T-cell (primary cell): ENCODE measurements at regions not wholly inside any gene's neighbourhood (a gene's known extent, or its start where the extent isn't known, plus 50 kb on each side); places are given as distances from the start of the nearest gene placed in this dataset.
"Not testable (repeated sequence)": the region's sequence is repeated elsewhere in the genome, so short reads cannot be mapped to it uniquely, and the experiment has no call there.

ENCODE experiments used
- ATAC-seq, 4 experiments: fragments of 200-7000 bp in 3 of 4; fragments of 150-1000 bp in 1 of 4; cut with Tn5 transposase; replicated peaks in 1 of 4; 1 replicate in 3 of 4; 2 replicates in 1 of 4; pipeline ENCODE4 v1.10.0; 2021; ENCODE audit warnings: moderate library complexity in 3 of 4, mild to moderate bottlenecking in 2 of 4, moderate number of reproducible peaks in 1 of 4
- CTCF ChIA-PET, 2 donors: fragments of 300-600 bp; sonication (Branson Sonifier 250); formaldehyde crosslinking; loops; one replicate each; lab custom pipeline; 2022; ENCODE audit warnings: antibody characterized with exemption in 2 of 2; lab: Charles Lee
- POLR2A ChIA-PET, 2 donors: fragments of 300-600 bp; sonication (Branson Sonifier 250); formaldehyde crosslinking; loops; one replicate each; lab custom pipeline; 2022; ENCODE audit warnings: antibody characterized with exemption in 2 of 2; lab: Charles Lee
- DNase-seq, 35 experiments: peaks; one replicate each; pipeline versions ENCODE4 v3.0.0 to v3.0.0-alpha.2; 2013 to 2023
- H3K27ac ChIP-seq: one replicate; pipeline ENCODE4 v1.5.1; 2013; ENCODE audit warnings: low read length
- H3K27me3 ChIP-seq, 2 experiments: replicated peaks in 1 of 2; 1 replicate in 1 of 2; 2 replicates in 1 of 2; pipeline versions ENCODE4 v1.6.1 to v1.7.0; 2013; ENCODE audit warnings: low read length in 1 of 2, mixed read lengths in 1 of 2; ENCODE audit not compliant: control insufficient read depth in 2 of 2, insufficient read depth in 2 of 2; ENCODE audit errors: extremely low read depth in 1 of 2
- H3K36me3 ChIP-seq, 2 donors: 1 replicate in 1 of 2; 2 replicates in 1 of 2; pipeline versions ENCODE4 v1.6.1 to v1.7.0; 2013; ENCODE audit warnings: low read length in 1 of 2; ENCODE audit not compliant: control insufficient read depth in 2 of 2, insufficient read depth in 1 of 2; ENCODE audit errors: extremely low read depth in 1 of 2
- H3K4me1 ChIP-seq, 2 experiments: 1 replicate in 1 of 2; 2 replicates in 1 of 2; pipeline versions ENCODE4 v1.6.1 to v1.7.0; 2013; ENCODE audit warnings: low read length in 2 of 2, mixed read lengths in 1 of 2; ENCODE audit not compliant: insufficient read depth in 2 of 2, control insufficient read depth in 1 of 2; ENCODE audit errors: extremely low read depth in 1 of 2
- H3K4me3 ChIP-seq, 2 donors: 1 replicate in 1 of 2; 2 replicates in 1 of 2; pipeline versions ENCODE4 v1.5.1 to v1.7.0; 2013; ENCODE audit warnings: mild to moderate bottlenecking in 2 of 2, low read length in 1 of 2, moderate library complexity in 1 of 2; ENCODE audit not compliant: control insufficient read depth in 1 of 2; ENCODE audit errors: extremely low read depth in 1 of 2
- H3K9me3 ChIP-seq: 2 replicates; pipeline ENCODE4 v1.7.0; 2013
- H3K27ac Mint-ChIP-seq, 2 donors: one replicate each; pipeline ENCODE4 v1.8.0; 2020 to 2021; ENCODE audit warnings: mild to moderate bottlenecking in 2 of 2, mixed read lengths in 2 of 2
- H3K27me3 Mint-ChIP-seq, 2 donors: one replicate each; pipeline ENCODE4 v1.8.0; 2021 to 2022; ENCODE audit warnings: mixed read lengths in 2 of 2
- H3K36me3 Mint-ChIP-seq: one replicate; pipeline ENCODE4 v1.8.0; 2021; ENCODE audit warnings: mixed read lengths
- H3K4me1 Mint-ChIP-seq, 3 donors: one replicate each; pipeline ENCODE4 v1.8.0; 2020 to 2022; ENCODE audit warnings: mixed read lengths in 3 of 3, mild to moderate bottlenecking in 1 of 3
- H3K4me3 Mint-ChIP-seq, 3 donors: one replicate each; pipeline ENCODE4 v1.8.0; 2020 to 2022; ENCODE audit warnings: mild to moderate bottlenecking in 3 of 3, mixed read lengths in 3 of 3, moderate library complexity in 3 of 3
- H3K9me3 Mint-ChIP-seq, 3 donors: one replicate each; pipeline ENCODE4 v1.8.0; 2020 to 2022; ENCODE audit warnings: mixed read lengths in 3 of 3
- WGBS: methylation state at CpG from one replicate; pipeline ENCODE4 v1.1.5; 2013; ENCODE audit warnings: missing lambda C conversion rate; ENCODE audit not compliant: insufficient coverage; 5-methylcytosine and 5-hydroxymethylcytosine counted together

DNA sequence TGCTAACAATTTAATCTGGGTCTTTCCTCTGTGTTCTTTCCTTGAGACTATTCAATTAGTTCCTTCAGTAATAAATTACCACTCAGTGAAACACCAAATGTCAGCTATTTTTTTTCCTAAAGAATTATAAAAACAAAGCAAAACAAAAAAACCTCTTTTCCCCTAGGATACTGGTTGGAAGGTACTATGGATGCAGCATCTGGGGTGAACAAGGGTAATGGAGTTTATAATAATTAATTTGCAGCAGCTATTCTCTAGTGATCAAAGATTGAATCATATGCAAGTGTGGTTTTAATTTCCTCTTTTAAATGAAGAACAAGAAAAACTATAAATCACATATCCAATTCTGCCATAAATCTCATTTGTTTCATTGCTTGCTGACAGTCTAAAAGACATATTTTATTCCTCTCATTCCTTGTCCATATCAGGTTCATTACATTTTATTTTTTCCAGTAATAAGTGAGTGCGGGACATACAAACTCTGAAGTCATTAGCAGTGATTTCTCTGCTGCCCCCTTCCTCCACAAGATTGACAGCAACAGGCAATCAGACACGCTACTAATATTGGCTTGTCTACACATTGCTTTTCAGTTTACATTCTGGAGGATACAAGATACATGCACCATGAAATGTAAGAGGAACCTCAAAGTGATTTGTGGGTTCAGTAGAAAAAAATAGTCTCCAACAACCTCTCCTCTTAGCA lies 1093.4 kb upstream of the SLIT2 start:
- DNase-seq (no peak), ATAC-seq (no peak)
- H3K36me3 Mint-ChIP-seq, result no peaks in the 10 kb centered on the region
- no peaks in the 10 kb centered on the region for H3K27me3 Mint-ChIP-seq
- Histone ChIP-seq H3K27me3 (no peaks in the 10 kb centered on the region), H3K27ac (no peak overlapping the region), H3K9me3 (no peaks in the 10 kb centered on the region), H3K4me3 (no peak overlapping the region), H3K36me3 (no peaks in the 10 kb centered on the region), H3K4me1 (no peaks in the 10 kb centered on the region)
- ChIA-PET POLR2A (no interaction called here), CTCF (no interaction called here)
- no peak overlapping the region for H3K27ac Mint-ChIP-seq
- H3K4me1 Mint-ChIP-seq, result no peaks in the 10 kb centered on the region
- no CpG with 5 or more reads among the region's 2 CpGs for WGBS
- H3K4me3 Mint-ChIP-seq, result no peak overlapping the region
- peaks cover 30 to 48% (median 30%) of the 10 kb centered on the region in 3 donors for H3K9me3 Mint-ChIP-seq

DNA sequence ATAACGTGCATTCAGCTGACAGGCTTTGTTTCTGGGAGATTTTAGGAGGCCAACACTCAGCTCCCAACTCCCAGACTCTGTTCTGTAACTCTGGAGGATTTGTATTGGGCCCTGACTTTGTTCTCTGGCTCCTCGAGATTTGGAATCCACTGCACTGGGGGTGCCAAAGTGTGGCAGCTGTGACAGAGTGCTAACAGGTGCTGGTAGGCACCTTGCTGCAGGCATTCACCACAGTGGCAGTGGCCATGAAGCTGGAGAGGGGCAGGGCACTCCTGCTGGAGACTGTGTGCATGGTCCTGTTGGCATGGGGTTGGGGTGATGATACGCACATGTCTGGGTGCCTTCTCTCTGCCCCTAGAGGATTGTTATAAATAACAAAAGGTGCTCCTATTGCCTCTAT lies 1094.9 kb upstream of the SLIT2 start:
- POLR2A ChIA-PET, result no interaction called here
- H3K27me3 Mint-ChIP-seq, result no peaks in the 10 kb centered on the region
- CTCF ChIA-PET, result interaction anchor here in 1 of 2 donors (0.6 kb wide), 1 partner anchor 9 kb away, joined by 8 read pairs; no protein-coding TSS in a partner anchor
- DNase-seq (no peak), ATAC-seq (no peak)
- 44% methylated on average over 1 of the region's 3 CpGs for WGBS
- H3K4me3 Mint-ChIP-seq, result no peak overlapping the region
- no peak overlapping the region for H3K27ac Mint-ChIP-seq
- Histone ChIP-seq H3K36me3 (no peaks in the 10 kb centered on the region), H3K4me3 (no peak overlapping the region), H3K27ac (no peak overlapping the region), H3K27me3 (no peaks in the 10 kb centered on the region), H3K9me3 (no peaks in the 10 kb centered on the region), H3K4me1 (no peaks in the 10 kb centered on the region)
- no peaks in the 10 kb centered on the region for H3K4me1 Mint-ChIP-seq
- H3K36me3 Mint-ChIP-seq, result no peaks in the 10 kb centered on the region
- H3K9me3 Mint-ChIP-seq, result peaks cover 31 to 52% (median 33%) of the 10 kb centered on the region in 3 donors

DNA sequence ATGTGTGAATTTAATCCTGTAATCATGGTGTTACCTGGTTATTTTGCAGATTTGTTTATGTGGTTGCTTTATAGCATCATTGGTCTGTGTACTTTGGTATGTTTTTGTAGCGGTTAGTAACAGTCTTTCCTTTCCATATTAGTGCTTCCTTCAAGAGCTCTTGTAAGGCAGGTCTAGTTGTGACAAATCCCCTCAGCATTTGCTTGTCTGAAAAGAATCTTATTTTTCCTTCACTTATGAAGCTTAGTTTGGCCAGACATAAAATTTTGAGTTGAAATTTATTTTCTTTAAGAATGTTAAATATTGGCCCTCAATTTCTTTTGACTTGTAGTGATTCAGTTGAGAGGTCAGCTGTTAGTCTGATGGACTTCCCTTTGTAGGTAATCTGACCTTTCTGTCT lies 1096.1 kb upstream of the SLIT2 start:
- Histone ChIP-seq H3K27ac (no peak overlapping the region), H3K4me3 (no peak overlapping the region), H3K27me3 (no peaks in the 10 kb centered on the region), H3K36me3 (no peaks in the 10 kb centered on the region), H3K9me3 (no peaks in the 10 kb centered on the region), H3K4me1 (no peaks in the 10 kb centered on the region)
- no peaks in the 10 kb centered on the region for H3K36me3 Mint-ChIP-seq
- DNase-seq (no peak), ATAC-seq (no peak)
- POLR2A ChIA-PET, result no interaction called here
- no CpG with 5 or more reads among the region's 1 CpG for WGBS
- H3K27me3 Mint-ChIP-seq, result no peaks in the 10 kb centered on the region
- H3K27ac Mint-ChIP-seq, result no peak overlapping the region
- CTCF ChIA-PET, result no interaction called here
- H3K9me3 Mint-ChIP-seq, result peaks cover 31 to 50% (median 34%) of the 10 kb centered on the region in 3 donors
- no peak overlapping the region for H3K4me3 Mint-ChIP-seq
- H3K4me1 Mint-ChIP-seq, result no peaks in the 10 kb centered on the region

GRCh38 chr4:19154267-19154666 lies 1097.4 kb upstream of the SLIT2 start:
- POLR2A ChIA-PET, H3K4me1 Mint-ChIP-seq, H3K4me3 ChIP-seq, H3K27me3 ChIP-seq, H3K27ac Mint-ChIP-seq, CTCF ChIA-PET, H3K4me1 ChIP-seq, DNase-seq, H3K36me3 Mint-ChIP-seq, H3K27ac ChIP-seq, H3K4me3 Mint-ChIP-seq, H3K9me3 ChIP-seq, H3K36me3 ChIP-seq, ATAC-seq, H3K27me3 Mint-ChIP-seq: not testable (repeated sequence)
- no CpG with 5 or more reads among the region's 5 CpGs for WGBS
- H3K9me3 Mint-ChIP-seq, result peaks cover 28 to 47% (median 34%) of the 10 kb centered on the region in 3 donors

DNA sequence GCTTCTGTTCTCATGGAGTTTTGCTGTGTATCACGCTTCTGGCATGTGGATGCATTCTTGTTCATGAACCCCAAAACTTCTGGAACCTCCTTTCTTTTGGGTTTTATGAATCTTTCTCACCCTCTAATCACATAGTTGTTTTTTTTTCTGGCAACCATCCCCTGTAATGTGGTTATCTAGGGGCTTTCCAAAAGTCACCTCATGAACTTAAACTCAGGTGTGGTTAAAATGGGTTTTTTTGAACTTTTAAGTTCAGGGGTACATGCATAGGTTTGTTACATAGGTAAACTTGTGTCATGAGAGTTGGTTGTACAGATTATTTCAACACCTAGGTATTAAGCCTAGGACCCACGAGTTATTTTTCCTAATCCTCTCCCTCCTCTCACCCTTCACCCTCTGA lies 1099.4 kb upstream of the SLIT2 start:
- DNase-seq (no peak), ATAC-seq (no peak)
- no peaks in the 10 kb centered on the region for H3K27me3 ChIP-seq
- Mint-ChIP-seq H3K27ac (no peak overlapping the region), H3K4me3 (no peak overlapping the region), H3K4me1 (no peaks in the 10 kb centered on the region), H3K27me3 (no peaks in the 10 kb centered on the region), H3K9me3 (peaks cover 29 to 57% (median 32%) of the 10 kb centered on the region in 3 donors), H3K36me3 (no peaks in the 10 kb centered on the region)
- H3K4me3 ChIP-seq, result no peak overlapping the region
- H3K36me3 ChIP-seq, result no peaks in the 10 kb centered on the region
- no CpG with 5 or more reads among the region's 2 CpGs for WGBS
- H3K9me3 ChIP-seq, result no peaks in the 10 kb centered on the region
- ChIA-PET POLR2A (no interaction called here), CTCF (no interaction called here)
- no peak overlapping the region for H3K27ac ChIP-seq
- H3K4me1 ChIP-seq, result no peaks in the 10 kb centered on the region

DNA sequence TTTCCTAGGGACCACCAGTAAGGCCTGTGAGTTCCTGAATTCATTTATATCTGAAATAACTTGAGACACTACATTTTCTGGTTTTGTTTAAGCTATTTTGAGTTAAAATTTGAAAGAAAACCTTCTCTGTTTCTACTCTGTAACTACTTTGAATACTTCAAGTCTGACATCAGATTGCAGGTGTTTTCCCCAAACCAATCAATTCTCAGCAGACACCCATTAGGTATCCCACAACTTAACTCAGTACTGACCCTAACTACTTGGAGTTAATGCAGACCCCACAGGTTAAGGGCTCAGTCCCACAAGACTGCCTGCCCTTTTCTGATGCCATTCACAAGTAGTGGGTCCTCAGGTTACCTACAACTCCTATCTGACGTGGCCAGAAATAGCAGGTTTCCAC lies 1100.0 kb upstream of the SLIT2 start:
- Histone ChIP-seq H3K4me1 (no peaks in the 10 kb centered on the region), H3K4me3 (no peak overlapping the region), H3K27ac (no peak overlapping the region), H3K9me3 (no peaks in the 10 kb centered on the region), H3K36me3 (no peaks in the 10 kb centered on the region), H3K27me3 (no peaks in the 10 kb centered on the region)
- H3K9me3 Mint-ChIP-seq, result peaks cover 31 to 55% (median 35%) of the 10 kb centered on the region in 3 donors
- no peaks in the 10 kb centered on the region for H3K27me3 Mint-ChIP-seq
- no peaks in the 10 kb centered on the region for H3K36me3 Mint-ChIP-seq
- no peaks in the 10 kb centered on the region for H3K4me1 Mint-ChIP-seq
- ATAC-seq (no peak), DNase-seq (no peak)
- H3K27ac Mint-ChIP-seq, result no peak overlapping the region
- CTCF ChIA-PET, result no interaction called here
- no peak overlapping the region for H3K4me3 Mint-ChIP-seq
- WGBS, result no CpG with 5 or more reads among the region's 1 CpG
- POLR2A ChIA-PET, result no interaction called here

GRCh38 chr4:19146038-19146437 lies 1105.7 kb upstream of the SLIT2 start:
- DNase-seq (no peak), ATAC-seq (no peak)
- Histone ChIP-seq H3K4me3 (no peak overlapping the region), H3K27ac (no peak overlapping the region), H3K4me1 (no peaks in the 10 kb centered on the region), H3K9me3 (no peaks in the 10 kb centered on the region), H3K27me3 (no peaks in the 10 kb centered on the region), H3K36me3 (no peaks in the 10 kb centered on the region)
- ChIA-PET POLR2A (no interaction called here), CTCF (no interaction called here)
- no peak overlapping the region for H3K4me3 Mint-ChIP-seq
- peaks cover 9 to 25% (median 24%) of the 10 kb centered on the region in 3 donors for H3K9me3 Mint-ChIP-seq
- H3K27me3 Mint-ChIP-seq, result no peaks in the 10 kb centered on the region
- H3K27ac Mint-ChIP-seq, result no peak overlapping the region
- no peaks in the 10 kb centered on the region for H3K4me1 Mint-ChIP-seq
- H3K36me3 Mint-ChIP-seq, result no peaks in the 10 kb centered on the region
- WGBS, result no CpG with 5 or more reads among the region's 3 CpGs
